ENCODE measurements at regions not wholly inside any gene's neighbourhood (a gene's known extent, or its start where the extent isn't known, plus 50 kb on each side); places are given as distances from the start of the nearest gene placed in this dataset.

GRCh38 chr12:126358806-126359205, 1293.6 kb downstream of the AACS start:
- FAIRE-seq: no peak
- no peak for DNase-seq (ENCODE audit: low spot score in 2 of 2)

- no peak for DNase-seq (ENCODE audit: low spot score in 2 of 2)
- no peak for FAIRE-seq
These were observed 1294.0 kb downstream of the AACS start for GRCh38 chr12:126359216-126359615.

GRCh38 chr12:126361804-126362203, 1296.6 kb downstream of the AACS start:
- FAIRE-seq: no peak
- DNase-seq (ENCODE audit: low spot score in 2 of 2): no peak

DNA sequence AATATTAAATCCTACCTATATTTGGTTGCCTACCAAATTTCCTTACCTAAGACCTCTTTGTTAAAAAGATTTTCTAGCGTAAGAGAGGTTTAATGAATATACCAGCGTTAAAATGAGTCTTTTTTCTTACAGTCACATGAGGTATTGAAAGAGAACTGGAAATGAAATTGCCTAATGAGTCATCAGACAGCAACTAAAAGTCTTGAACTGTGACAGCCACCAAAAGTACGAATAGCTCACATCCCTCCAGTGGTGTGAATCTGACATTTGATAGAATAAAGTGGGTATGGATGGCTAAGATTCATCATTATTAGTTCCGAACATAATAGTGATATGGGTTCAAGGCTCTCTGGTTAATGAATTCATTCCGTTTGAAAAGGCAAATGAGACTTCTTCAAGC, 1297.3 kb downstream of the AACS start:
- DNase-seq (ENCODE audit: low spot score in 2 of 2): no peak
- FAIRE-seq: no peak

DNA sequence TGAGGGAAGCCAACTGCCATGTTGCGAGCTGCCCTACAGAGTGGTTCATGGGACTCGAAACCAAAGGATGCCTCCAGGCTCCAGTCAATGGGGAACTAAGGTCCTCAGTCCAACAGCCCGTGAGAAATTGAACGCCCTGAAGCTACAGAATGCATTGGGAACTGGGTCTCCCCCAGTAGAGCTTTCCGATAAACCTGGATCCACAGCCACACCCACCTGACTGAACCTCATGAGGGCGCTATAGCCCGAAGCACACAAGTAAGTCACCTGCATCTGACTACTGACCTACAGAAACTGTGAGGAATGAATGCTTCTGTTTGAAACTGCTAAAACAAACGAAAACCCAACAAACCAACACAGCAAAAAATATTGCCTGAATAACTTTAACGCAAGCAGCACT, 1297.7 kb downstream of the AACS start:
- no peak for FAIRE-seq
- DNase-seq (ENCODE audit: low spot score in 2 of 2): no peak

GRCh38 chr12:126369487-126370463, 1304.5 kb downstream of the AACS start:
- DNase-seq (ENCODE audit: low spot score in 2 of 2) (no peak), FAIRE-seq (no peak)

GRCh38 chr12:126383506-126383905, 1318.3 kb downstream of the AACS start:
- no peak for DNase-seq (ENCODE audit: low spot score in 2 of 2)
- FAIRE-seq: no peak

- FAIRE-seq (no peak), DNase-seq (ENCODE audit: low spot score in 2 of 2) (no peak)
These were observed 1318.9 kb downstream of the AACS start for GRCh38 chr12:126384026-126384564.

DNA sequence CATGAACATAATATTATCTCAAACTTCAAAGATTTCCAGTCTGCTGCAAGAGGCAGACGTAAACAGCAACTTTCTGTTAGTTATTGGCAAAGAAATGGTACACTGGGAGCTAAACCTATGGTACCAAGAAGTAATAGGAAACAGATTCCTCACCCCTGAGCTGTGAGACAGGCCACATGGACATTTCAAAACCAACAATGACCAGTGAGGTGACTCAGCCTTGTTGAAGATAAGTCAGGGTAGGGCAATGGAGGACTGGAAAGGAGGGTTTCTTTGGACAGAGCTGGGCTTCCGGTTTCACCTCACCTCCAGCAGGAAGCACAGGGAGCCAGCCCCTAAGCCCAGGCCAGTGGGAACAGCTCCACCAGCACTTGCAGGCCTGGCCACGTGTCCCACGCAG, 1320.5 kb downstream of the AACS start:
- DNase-seq (ENCODE audit: low spot score in 2 of 2) (no peak), FAIRE-seq (no peak)

DNA sequence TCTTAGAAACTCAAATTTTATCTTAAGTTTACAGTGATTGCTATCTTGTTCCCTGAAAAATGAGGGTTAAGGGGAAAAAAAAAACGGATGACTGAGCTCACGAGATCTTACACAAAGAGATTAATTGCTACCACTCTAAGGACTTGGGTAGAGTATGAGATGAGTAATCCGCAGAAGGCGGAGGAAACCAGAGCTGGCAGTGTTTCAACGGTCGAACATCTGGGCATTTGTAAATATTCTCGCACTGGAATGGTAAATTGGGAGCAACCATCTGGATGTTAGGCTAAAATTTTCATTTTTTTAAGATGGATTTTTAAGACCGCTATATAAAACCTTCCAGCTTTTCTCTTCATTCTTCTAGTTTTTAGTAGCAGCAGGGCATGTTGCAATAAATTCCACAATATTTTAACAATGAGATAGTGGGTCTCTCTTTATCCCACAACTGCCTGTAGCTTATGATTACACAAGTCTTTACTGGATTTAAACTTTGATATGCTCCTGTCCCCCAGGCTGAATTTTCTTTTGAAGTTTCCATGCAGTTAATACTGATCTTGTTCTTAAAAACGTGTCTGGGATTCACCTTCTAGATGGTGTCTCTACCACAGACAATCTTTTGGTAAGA, 1324.1 kb downstream of the AACS start:
- DNase-seq (ENCODE audit: low spot score in 2 of 2): peak in 1 of 2 donors; percentile 26
- FAIRE-seq: no peak

GRCh38 chr12:126389961-126390360, 1324.7 kb downstream of the AACS start:
- FAIRE-seq (no peak), DNase-seq (ENCODE audit: low spot score in 2 of 2) (no peak)

DNA sequence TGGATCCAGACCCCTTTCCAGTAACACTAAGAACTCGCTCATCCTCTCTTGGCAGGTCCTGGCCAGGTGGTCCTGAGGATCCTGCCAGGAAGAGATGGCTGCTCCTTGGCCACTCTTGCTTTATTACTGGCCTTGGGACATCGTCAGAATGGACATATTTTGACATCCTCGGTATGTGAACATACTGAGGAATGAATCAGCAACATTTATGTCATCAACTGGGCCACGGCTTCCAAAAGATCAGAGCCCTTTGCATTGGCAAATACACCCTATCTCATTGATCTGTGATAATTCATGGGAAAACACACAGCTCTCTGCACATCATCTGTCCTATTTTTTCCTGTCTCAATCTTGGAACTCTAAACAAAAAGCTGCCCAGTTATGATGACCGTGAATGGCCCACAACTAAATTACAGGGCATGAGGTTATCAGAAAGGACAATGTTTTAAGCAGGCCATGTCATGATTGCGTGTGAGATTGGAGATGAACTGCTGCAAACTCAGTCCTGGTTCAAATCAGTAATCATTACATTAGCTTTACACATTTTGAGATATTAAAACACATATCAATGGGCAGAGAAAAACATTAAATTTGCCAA, 1325.8 kb downstream of the AACS start:
- DNase-seq (ENCODE audit: low spot score in 2 of 2) (no peak), FAIRE-seq (no peak)

GRCh38 chr12:126396536-126396935, 1331.3 kb downstream of the AACS start:
- no peak for FAIRE-seq

DNA sequence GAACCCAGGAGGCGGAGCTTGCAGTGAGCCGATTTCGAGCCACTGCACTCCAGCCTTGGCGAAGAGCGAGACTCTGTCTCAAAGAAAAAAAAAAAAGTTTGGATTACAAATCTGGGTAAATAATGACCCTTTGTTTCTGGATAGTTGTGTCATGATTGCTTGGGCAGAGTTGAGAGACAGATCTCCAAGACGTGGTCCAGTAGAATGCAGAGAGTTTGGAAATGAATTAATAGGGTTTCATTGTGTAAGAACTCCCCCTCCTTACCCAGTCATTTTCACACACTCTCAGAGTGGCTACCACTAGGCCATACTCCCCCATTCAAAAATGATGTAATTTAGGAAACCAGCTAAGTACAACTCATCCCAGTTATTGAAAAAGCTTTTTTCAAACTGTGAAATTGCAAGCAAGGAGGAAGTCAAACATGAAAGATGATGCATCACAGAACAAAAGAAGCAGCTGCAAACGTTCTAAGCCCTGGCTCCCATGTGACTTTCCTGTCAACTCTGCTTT, 1331.9 kb downstream of the AACS start:
- DNase-seq (ENCODE audit: low spot score in 2 of 2) (peak; percentile 8 to 14), FAIRE-seq (peak; percentile 28)

More at GRCh38 chr12:126396536-126396935, 1331.3 kb downstream of the AACS start:
- no peak for DNase-seq (ENCODE audit: low spot score in 2 of 2)

DNA sequence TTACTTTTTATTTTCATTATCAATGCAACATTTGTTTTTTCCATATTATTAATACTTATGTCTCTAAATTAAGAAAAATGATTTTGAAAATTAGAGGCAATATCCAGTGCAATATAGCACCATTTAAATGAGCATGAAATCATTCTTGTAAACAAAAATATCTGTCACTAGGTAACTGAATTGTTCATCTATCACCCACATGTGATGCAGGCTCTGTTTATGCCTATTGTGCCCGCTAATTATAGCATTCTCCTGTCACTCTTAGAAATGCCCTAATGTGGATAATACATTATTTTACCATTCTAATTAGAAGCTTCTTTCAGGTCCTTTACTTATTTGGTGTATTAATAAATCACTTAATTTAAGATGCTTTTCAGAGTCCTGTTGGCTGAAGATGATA, 1332.4 kb downstream of the AACS start:
- FAIRE-seq (no peak), DNase-seq (ENCODE audit: low spot score in 2 of 2) (no peak)

GRCh38 chr12:126400831-126401230, 1335.6 kb downstream of the AACS start:
- no peak for FAIRE-seq
- no peak for DNase-seq (ENCODE audit: low spot score in 2 of 2)

DNA sequence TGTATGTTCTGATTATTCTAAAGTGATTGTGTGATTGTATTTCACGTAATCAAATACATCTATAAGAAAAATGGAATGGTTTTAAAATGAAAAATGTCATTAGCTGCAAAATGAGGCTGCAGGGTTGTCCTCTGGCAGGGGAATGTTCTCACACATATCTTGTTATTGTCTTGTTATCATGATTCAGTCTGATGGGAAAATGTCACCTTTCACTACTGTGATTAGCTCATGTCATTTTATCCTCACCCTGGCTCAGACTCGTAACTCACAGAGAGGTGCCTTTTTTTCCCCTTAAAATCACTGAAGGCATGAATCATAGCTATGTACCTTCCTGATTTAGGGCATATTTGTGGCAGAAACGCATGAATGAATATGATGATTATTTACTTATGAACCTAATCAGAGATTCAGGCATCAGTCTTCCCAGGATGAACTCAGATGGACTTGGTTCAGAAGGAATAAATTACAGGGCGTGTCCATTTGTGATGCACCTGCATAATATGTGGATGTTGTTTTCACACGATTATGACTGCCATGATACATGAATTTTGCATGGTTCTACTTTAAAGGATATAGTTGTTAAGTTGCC, 1339.2 kb downstream of the AACS start:
- DNase-seq (ENCODE audit: low spot score in 2 of 2) (no peak), FAIRE-seq (no peak)

DNA sequence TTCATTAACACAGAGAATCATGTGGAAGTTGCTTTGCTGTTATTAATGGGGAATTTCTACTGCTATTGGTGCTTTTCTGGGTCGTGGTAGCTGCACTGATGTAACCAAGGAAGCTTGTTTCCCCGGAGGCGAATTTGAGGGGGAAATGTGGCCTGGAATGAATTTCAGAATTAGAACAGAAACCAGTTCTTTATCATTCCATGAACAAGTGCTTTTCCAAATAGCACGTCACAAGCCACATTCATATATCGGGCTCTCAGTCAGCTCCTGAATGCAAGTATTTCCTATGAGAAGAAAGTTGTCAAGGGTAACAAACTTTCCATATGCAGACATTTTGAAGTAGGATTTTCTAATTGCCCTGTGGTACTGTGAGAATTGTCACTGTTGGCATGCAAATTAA, 1353.2 kb downstream of the AACS start:
- DNase-seq (ENCODE audit: low spot score in 2 of 2): no peak
- no peak for FAIRE-seq

DNA sequence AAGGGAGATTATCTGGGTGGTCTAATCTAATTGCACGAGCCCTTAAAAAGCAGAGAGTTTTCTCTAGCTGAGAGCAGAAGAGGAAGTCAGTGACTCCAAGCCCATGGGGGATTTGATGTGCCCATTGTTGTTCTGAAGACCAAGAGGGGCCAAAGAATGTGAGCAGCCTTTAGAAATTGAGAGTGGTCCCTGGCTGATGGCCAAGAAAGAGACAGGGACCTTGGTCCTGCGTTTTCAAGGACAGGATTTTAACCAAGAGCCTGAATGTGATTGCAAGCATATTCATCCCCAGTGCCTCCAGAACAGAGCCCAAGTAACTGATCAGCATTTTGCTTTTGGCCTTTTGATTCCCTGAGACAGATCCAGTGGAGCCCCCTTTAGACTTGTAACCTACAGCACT, 1353.9 kb downstream of the AACS start:
- FAIRE-seq (no peak), DNase-seq (ENCODE audit: low spot score in 2 of 2) (no peak)

DNA sequence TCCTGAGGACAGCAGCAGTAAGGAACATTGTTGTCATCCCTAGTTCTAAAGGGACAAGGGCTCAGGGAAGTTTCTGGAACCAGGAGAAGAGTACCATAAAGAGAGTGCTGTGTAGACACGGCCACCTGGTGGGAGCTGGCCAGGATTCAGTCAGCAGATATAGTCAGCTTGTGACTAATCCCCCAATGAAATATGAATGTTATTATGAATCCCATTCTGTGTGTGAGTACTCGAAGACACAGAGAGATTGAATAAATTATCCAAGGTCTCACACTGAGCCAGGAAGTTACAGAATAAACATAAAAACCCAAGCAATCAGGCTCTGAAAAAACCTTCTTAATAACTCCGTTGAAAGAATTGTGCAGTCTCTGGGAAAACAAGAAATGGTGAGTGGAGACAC, 1359.5 kb downstream of the AACS start:
- no peak for FAIRE-seq
- DNase-seq (ENCODE audit: low spot score in 2 of 2): no peak

- FAIRE-seq (no peak), DNase-seq (ENCODE audit: low spot score in 2 of 2) (no peak)
These were observed 1360.0 kb downstream of the AACS start for GRCh38 chr12:126425264-126425663.

Data from frontal cortex (tissue), 3 donors.